A549 (cell line): ENCODE measurements at regions not wholly inside any gene's neighbourhood (a gene's known extent, or its start where the extent isn't known, plus 50 kb on each side); places are given as distances from the start of the nearest gene placed in this dataset.

Source experiments
- ATAC-seq, 2 experiments: fragments of 200-7000 bp in 1 of 2; fragments of >200 bp in 1 of 2; cut with Nextera tagmentation in 1 of 2; cut with Tn5 transposase in 1 of 2; 3 replicates each; pipeline versions ENCODE4 v1.8.0 to v1.9.1; 2018 to 2020; ENCODE audit warnings: mild to moderate bottlenecking in 1 of 2, moderate library complexity in 1 of 2
- CTCF ChIA-PET: fragments of 300-600 bp; sonication (Branson Sonifier 250); formaldehyde crosslinking; extraction: SDS; loops from one replicate; lab custom pipeline; 2021; ENCODE audit warnings: antibody characterized with exemption, inconsistent platforms; lab: Yijun Ruan, JAX
- POLR2A ChIA-PET: fragments of 350-600 bp; formaldehyde crosslinking; extraction: SDS; loops from one replicate; lab custom pipeline; 2021; ENCODE audit warnings: antibody characterized with exemption, inconsistent platforms; lab: Yijun Ruan, JAX
- DNase-seq, 2 experiments: peaks; one replicate each; pipeline versions ENCODE4 v3.0.0 to v3.0.0-alpha.2; 2011 to 2016; ENCODE audit warnings: low read depth in 1 of 2, low spot score in 1 of 2
- FAIRE-seq: peaks from 2 replicates; lab custom pipeline; 2011; peaks lifted over from hg19 to GRCh38; lab: Jason Lieb, UNC
- H3K27ac ChIP-seq, 2 experiments: fragments of >200 bp; sonication (Bioruptor Twin); formaldehyde crosslinking; 3 replicates each; pipeline ENCODE4 v1.5.1; 2016 to 2017
- H3K4me1 ChIP-seq: fragments of >200 bp; sonication (Bioruptor Twin); formaldehyde crosslinking; 3 replicates; pipeline ENCODE4 v1.6.1; 2016
- H3K4me2 ChIP-seq: fragments of >200 bp; sonication (Bioruptor Twin); formaldehyde crosslinking; 3 replicates; pipeline ENCODE4 v1.6.1; 2016
- H3K4me3 ChIP-seq: fragments of >200 bp; sonication (Bioruptor Twin); formaldehyde crosslinking; 3 replicates; pipeline ENCODE4 v1.5.1; 2016
- H3K9me3 ChIP-seq: fragments of >200 bp; sonication (Bioruptor Twin); formaldehyde crosslinking; 3 replicates; pipeline ENCODE4 v1.6.1; 2016
- CBX2 ChIP-seq: fragments of 200-600 bp; sonication (generic); IDR thresholded peaks from 2 replicates; pipeline ENCODE4 v1.6.1; 2016; ENCODE audit warnings: low read depth, mild to moderate bottlenecking, borderline replicate concordance
- CHD4 ChIP-seq: fragments of 200-600 bp; sonication (generic); IDR thresholded peaks from 2 replicates; pipeline ENCODE4 v1.6.1; 2016; ENCODE audit warnings: antibody characterized with exemption, mild to moderate bottlenecking, borderline replicate concordance
- EHMT2 ChIP-seq: fragments of 200-600 bp; sonication (generic); IDR thresholded peaks from 2 replicates; pipeline ENCODE4 v1.6.1; 2016; ENCODE audit warnings: antibody characterized with exemption, low read depth, mild to moderate bottlenecking, moderate library complexity
- EP300 ChIP-seq, 2 experiments: fragments of >200 bp; sonication (Bioruptor Twin); formaldehyde crosslinking; IDR thresholded peaks; 2 replicates in 1 of 2; 3 replicates in 1 of 2; pipeline ENCODE4 v1.6.1; 2016 to 2017
- FOSB ChIP-seq: fragments of 250-450 bp; sonication (Bioruptor Pico); IDR thresholded peaks from 2 replicates; pipeline ENCODE4 v1.5.0; 2020; ENCODE audit warnings: mild to moderate bottlenecking, moderate library complexity
- FOSL2 ChIP-seq, 2 experiments: fragments of 450-650 bp in 1 of 2; fragments of >200 bp in 1 of 2; sonication (Bioruptor Twin) in 1 of 2; formaldehyde crosslinking; IDR thresholded peaks; 2 replicates each; pipeline versions ENCODE4 v1.5.0 to v1.6.1; 2016 to 2020; ENCODE audit warnings: mild to moderate bottlenecking in 1 of 2, moderate library complexity in 1 of 2
- GATA3 ChIP-seq: IDR thresholded peaks from 2 replicates; pipeline ENCODE4 v1.6.1; 2012; ENCODE audit warnings: borderline replicate concordance
- HDAC2 ChIP-seq: fragments of 200-600 bp; sonication (generic); IDR thresholded peaks from 2 replicates; pipeline ENCODE4 v1.6.1; 2016
- HEYL ChIP-seq: fragments of 250-450 bp; sonication (Bioruptor Pico); IDR thresholded peaks from 2 replicates; pipeline ENCODE4 v1.8.0; 2021; ENCODE audit warnings: mild to moderate bottlenecking, moderate library complexity
- HMGXB4 ChIP-seq: fragments of 250-450 bp; sonication (Bioruptor Pico); IDR thresholded peaks from 2 replicates; pipeline ENCODE4 v1.5.0; 2021; ENCODE audit warnings: mild to moderate bottlenecking, moderate library complexity, borderline replicate concordance
- HOXA7 ChIP-seq: fragments of 250-450 bp; sonication (Bioruptor Pico); IDR thresholded peaks from 2 replicates; pipeline ENCODE4 v1.5.0; 2020; ENCODE audit warnings: mild to moderate bottlenecking, moderate library complexity
- HOXB13 ChIP-seq: fragments of 250-450 bp; sonication (Bioruptor Pico); IDR thresholded peaks from 2 replicates; pipeline ENCODE4 v1.5.0; 2020; ENCODE audit warnings: low read depth, mild to moderate bottlenecking, moderate library complexity
- HOXB5 ChIP-seq: fragments of 250-450 bp; sonication (Bioruptor Pico); IDR thresholded peaks from 2 replicates; pipeline ENCODE4 v1.5.0; 2020; ENCODE audit warnings: mild to moderate bottlenecking, moderate library complexity
- KDM1A ChIP-seq: fragments of 200-600 bp; sonication (generic); IDR thresholded peaks from 2 replicates; pipeline ENCODE4 v1.6.1; 2016; ENCODE audit warnings: low read depth, mild to moderate bottlenecking
- KDM5A ChIP-seq: fragments of 200-600 bp; sonication (generic); IDR thresholded peaks from 2 replicates; pipeline ENCODE4 v1.6.1; 2016; ENCODE audit warnings: antibody characterized with exemption, mild to moderate bottlenecking
- MAFK ChIP-seq: fragments of 450-650 bp; IDR thresholded peaks from 2 replicates; pipeline ENCODE4 v1.6.1; 2014; ENCODE audit not compliant: partially characterized antibody
- MAZ ChIP-seq: fragments of 150-350 bp; IDR thresholded peaks from 2 replicates; pipeline ENCODE4 v1.6.1; 2014; ENCODE audit warnings: antibody characterized with exemption, low read depth, low read length, borderline replicate concordance
- MYC ChIP-seq: IDR thresholded peaks from 2 replicates; pipeline ENCODE4 v1.6.1; 2012; ENCODE audit warnings: mild to moderate bottlenecking, inconsistent platforms, low read length, improper control_type of control experiment, borderline replicate concordance
- POLR2A ChIP-seq: IDR thresholded peaks from 2 replicates; pipeline ENCODE4 v1.6.1; 2012; ENCODE audit warnings: mild to moderate bottlenecking, low read length
- RARB ChIP-seq: fragments of 250-450 bp; sonication (Bioruptor Pico); IDR thresholded peaks from 2 replicates; pipeline ENCODE4 v1.8.0; 2021; ENCODE audit warnings: mild to moderate bottlenecking, moderate library complexity
- REST ChIP-seq: fragments of 200-600 bp; sonication (generic); IDR thresholded peaks from 2 replicates; pipeline ENCODE4 v1.6.1; 2016; ENCODE audit warnings: antibody characterized with exemption, mild to moderate bottlenecking, moderate library complexity
- RNF2 ChIP-seq: fragments of 200-600 bp; sonication (generic); IDR thresholded peaks from 2 replicates; pipeline ENCODE4 v1.6.1; 2016; ENCODE audit warnings: low read depth, mild to moderate bottlenecking, antibody characterized with exemption, moderate library complexity, borderline replicate concordance
- SMC3 ChIP-seq: fragments of >200 bp; sonication (Bioruptor Twin); formaldehyde crosslinking; IDR thresholded peaks from 3 replicates; pipeline ENCODE4 v1.6.1; 2018; ENCODE audit warnings: inconsistent platforms
- TFCP2L1 ChIP-seq: fragments of 250-450 bp; sonication (Bioruptor Pico); IDR thresholded peaks from 2 replicates; pipeline ENCODE4 v1.5.0; 2021; ENCODE audit warnings: mild to moderate bottlenecking
- WGBS: methylation state at CpG from one replicate; pipeline ENCODE4 v1.1.6; 2017; ENCODE audit errors: missing lambda C conversion rate; 5-methylcytosine and 5-hydroxymethylcytosine counted together
- TF ChIP-seq, protein P1 (sequence below): fragments of >200 bp; sonication (Bioruptor Twin); formaldehyde crosslinking; IDR thresholded peaks from 3 replicates; pipeline ENCODE4 v1.5.1; 2016
- TF ChIP-seq, protein P2 (sequence below): IDR thresholded peaks from 2 replicates; pipeline ENCODE4 v1.6.1; 2012

DNA sequence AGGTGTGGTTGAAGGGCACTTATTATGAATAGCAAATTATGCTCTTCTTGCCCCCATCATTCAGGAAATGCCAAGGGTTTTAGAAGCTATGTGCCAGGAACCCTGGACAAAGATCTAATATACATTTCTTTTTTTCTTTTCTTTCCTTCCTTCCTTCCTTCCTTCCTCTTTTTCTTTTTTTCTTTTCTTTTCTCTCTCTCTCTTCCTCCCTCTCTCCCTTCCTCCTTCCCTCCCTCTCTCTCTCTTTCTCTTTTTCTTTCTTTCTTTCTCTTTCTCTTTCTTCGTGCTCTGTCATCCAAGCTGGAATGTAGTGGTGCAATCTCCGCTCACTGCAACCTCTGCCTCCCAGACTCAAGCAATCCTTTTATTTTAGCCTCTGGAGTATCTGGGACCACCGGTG, 66.1 kb upstream of the CSRP2 start:
- no peak overlapping the region for H3K4me3 ChIP-seq
- ChIA-PET POLR2A (no interaction called here), CTCF (interaction anchor here (2.5 kb wide), 1 partner anchor 66 kb away, joined by 6 read pairs; no protein-coding TSS in a partner anchor)
- no peak overlapping the region for H3K4me2 ChIP-seq
- H3K4me1 ChIP-seq, result no peaks in the 10 kb centered on the region
- no peak for FAIRE-seq
- 54% methylated on average over 3 of the region's 3 CpGs for WGBS
- DNase-seq, result no peak
- no peak overlapping the region for H3K27ac ChIP-seq
- no peaks in the 10 kb centered on the region for H3K9me3 ChIP-seq
- TF ChIP-seq HDAC2, result no peak
- no peak for TF ChIP-seq HOXB5 (CRISPR knock-in tag)
- no peak for TF ChIP-seq MYC
- TF ChIP-seq HOXB13 (CRISPR knock-in tag), result no peak
- TF ChIP-seq RARB (CRISPR knock-in tag), result no peak
- TF ChIP-seq HEYL (CRISPR knock-in tag), result no peak
- TF ChIP-seq, protein P1, sequence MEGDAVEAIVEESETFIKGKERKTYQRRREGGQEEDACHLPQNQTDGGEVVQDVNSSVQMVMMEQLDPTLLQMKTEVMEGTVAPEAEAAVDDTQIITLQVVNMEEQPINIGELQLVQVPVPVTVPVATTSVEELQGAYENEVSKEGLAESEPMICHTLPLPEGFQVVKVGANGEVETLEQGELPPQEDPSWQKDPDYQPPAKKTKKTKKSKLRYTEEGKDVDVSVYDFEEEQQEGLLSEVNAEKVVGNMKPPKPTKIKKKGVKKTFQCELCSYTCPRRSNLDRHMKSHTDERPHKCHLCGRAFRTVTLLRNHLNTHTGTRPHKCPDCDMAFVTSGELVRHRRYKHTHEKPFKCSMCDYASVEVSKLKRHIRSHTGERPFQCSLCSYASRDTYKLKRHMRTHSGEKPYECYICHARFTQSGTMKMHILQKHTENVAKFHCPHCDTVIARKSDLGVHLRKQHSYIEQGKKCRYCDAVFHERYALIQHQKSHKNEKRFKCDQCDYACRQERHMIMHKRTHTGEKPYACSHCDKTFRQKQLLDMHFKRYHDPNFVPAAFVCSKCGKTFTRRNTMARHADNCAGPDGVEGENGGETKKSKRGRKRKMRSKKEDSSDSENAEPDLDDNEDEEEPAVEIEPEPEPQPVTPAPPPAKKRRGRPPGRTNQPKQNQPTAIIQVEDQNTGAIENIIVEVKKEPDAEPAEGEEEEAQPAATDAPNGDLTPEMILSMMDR, result no peak
- TF ChIP-seq RNF2, result no peak
- TF ChIP-seq HOXA7 (CRISPR knock-in tag), result no peak
- TF ChIP-seq GATA3, result no peak
- no peak for TF ChIP-seq KDM1A
- TF ChIP-seq SMC3, result no peak
- no peak for ATAC-seq

DNA sequence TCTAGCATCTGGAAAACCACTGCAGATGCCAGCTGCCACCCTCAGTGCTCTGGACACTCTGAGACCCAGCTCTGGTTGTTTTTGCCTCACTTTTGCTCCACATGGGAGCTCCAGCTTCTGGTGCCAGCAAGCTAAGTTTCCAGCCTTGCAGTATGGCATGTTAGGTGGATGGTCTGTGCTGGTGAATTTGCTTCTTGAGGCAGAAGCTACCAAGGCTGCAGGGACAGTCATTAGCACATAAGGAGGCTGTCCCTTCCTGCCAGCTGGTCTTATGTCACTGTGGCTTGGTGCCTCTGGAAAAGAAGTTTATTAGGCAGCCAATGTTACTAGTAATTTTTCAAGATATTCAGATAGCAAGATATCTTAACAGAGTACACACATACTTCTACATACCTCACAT, 64.2 kb upstream of the CSRP2 start:
- Histone ChIP-seq H3K4me2 (no peak overlapping the region), H3K27ac (no peak overlapping the region), H3K4me1 (no peaks in the 10 kb centered on the region), H3K4me3 (no peak overlapping the region), H3K9me3 (no peaks in the 10 kb centered on the region)
- POLR2A ChIA-PET, result no interaction called here
- ATAC-seq (0 out of 6 replicates have a peak, but pooled peaks of 1 of the 2 experiments have one; percentile 30), FAIRE-seq (no peak), DNase-seq (no peak)
- TF ChIP-seq, protein P2, sequence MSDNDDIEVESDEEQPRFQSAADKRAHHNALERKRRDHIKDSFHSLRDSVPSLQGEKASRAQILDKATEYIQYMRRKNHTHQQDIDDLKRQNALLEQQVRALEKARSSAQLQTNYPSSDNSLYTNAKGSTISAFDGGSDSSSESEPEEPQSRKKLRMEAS, result no peak
- TF ChIP-seq HOXA7 (CRISPR knock-in tag), result no peak
- no peak for TF ChIP-seq EHMT2
- TF ChIP-seq MAZ, result no peak
- no peak for TF ChIP-seq CBX2
- TF ChIP-seq MAFK, result no peak
- TF ChIP-seq POLR2A, result no peak
- no peak for TF ChIP-seq KDM5A
- no peak for TF ChIP-seq CHD4
- TF ChIP-seq HMGXB4 (CRISPR knock-in tag), result no peak
- TF ChIP-seq REST, result no peak
- no peak for TF ChIP-seq FOSL2 (IDR thresholded peaks at IDR 0.05)
- no peak for TF ChIP-seq FOSL2 (CRISPR knock-in tag; IDR thresholded peaks at IDR 0.05)
- no peak for TF ChIP-seq FOSB (CRISPR knock-in tag)
- no peak for TF ChIP-seq HOXB5 (CRISPR knock-in tag)
- TF ChIP-seq TFCP2L1 (CRISPR knock-in tag), result no peak
- TF ChIP-seq EP300 (IDR thresholded peaks at IDR 0.05), result no peak
- no peak for TF ChIP-seq HEYL (CRISPR knock-in tag)
- CTCF ChIA-PET, result interaction anchor here (2.5 kb wide), 1 partner anchor 68 kb away, joined by 6 read pairs; no protein-coding TSS in a partner anchor
